Stomach smooth muscle (tissue), 2 donors: ENCODE measurements at regions not wholly inside any gene's neighbourhood (a gene's known extent, or its start where the extent isn't known, plus 50 kb on each side); places are given as distances from the start of the nearest gene placed in this dataset.

ENCODE experiments used
- H3K27ac ChIP-seq: one replicate; pipeline ENCODE4 v1.7.0; 2013; ENCODE audit warnings: mild to moderate bottlenecking, low read length, inconsistent platforms
- H3K27me3 ChIP-seq, 2 donors: one replicate each; pipeline ENCODE4 v1.7.0; 2013; ENCODE audit warnings: low read length in 2 of 2; ENCODE audit not compliant: insufficient read depth in 2 of 2, control insufficient read depth in 1 of 2
- H3K36me3 ChIP-seq, 2 donors: one replicate each; pipeline ENCODE4 v1.7.0; 2013; ENCODE audit warnings: low read length in 2 of 2; ENCODE audit not compliant: control insufficient read depth in 2 of 2, insufficient read depth in 2 of 2
- H3K4me1 ChIP-seq: one replicate; pipeline ENCODE4 v1.7.0; 2013; ENCODE audit warnings: low read length; ENCODE audit not compliant: control insufficient read depth, insufficient read depth
- H3K4me3 ChIP-seq, 2 donors: one replicate each; pipeline ENCODE4 v1.7.0; 2013; ENCODE audit warnings: low read length in 2 of 2
- H3K9ac ChIP-seq, 2 donors: one replicate each; pipeline ENCODE4 v1.7.0; 2013; ENCODE audit warnings: low read length in 2 of 2, mild to moderate bottlenecking in 1 of 2
- H3K9me3 ChIP-seq, 2 donors: one replicate each; pipeline ENCODE4 v1.7.0; 2013; ENCODE audit warnings: low read length in 2 of 2; ENCODE audit not compliant: control insufficient read depth in 2 of 2
- donor health status: healthy.
- donor health status: Pancreatic carcinoma.

DNA sequence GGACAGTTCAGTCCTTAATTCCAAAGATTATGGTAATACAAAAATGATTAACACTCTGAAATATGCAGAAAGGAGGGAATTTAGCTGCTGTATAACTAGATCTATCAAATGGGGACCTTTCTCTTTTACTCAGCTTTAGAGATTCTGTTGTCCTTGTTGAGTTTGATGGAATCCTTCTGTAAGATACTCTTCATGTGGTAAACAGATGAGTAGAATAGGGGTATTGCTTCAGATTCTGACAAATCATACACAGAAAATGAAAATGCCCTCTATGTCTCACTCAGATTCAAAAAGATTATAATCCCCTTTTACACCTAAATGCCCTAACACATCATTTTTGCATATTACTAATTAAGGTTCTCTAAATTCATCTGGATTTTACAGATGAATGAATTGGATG lies 50.7 kb downstream of the ARHGAP35 start:
- H3K4me1 ChIP-seq: no peaks in the 10 kb centered on the region
- H3K27me3 ChIP-seq: no peaks in the 10 kb centered on the region
- no peaks in the 10 kb centered on the region for H3K36me3 ChIP-seq
- no peak overlapping the region for H3K9ac ChIP-seq
- no peak overlapping the region for H3K4me3 ChIP-seq
- no peaks in the 10 kb centered on the region for H3K9me3 ChIP-seq
- no peak overlapping the region for H3K27ac ChIP-seq

- Histone ChIP-seq H3K4me3 (no peak overlapping the region), H3K4me1 (no peaks in the 10 kb centered on the region), H3K9ac (no peak overlapping the region), H3K27ac (no peak overlapping the region), H3K36me3 (no peaks in the 10 kb centered on the region), H3K27me3 (no peaks in the 10 kb centered on the region), H3K9me3 (no peaks in the 10 kb centered on the region)
These were observed 52.5 kb downstream of the ARHGAP35 start for GRCh38 chr19:46913198-46913851.

DNA sequence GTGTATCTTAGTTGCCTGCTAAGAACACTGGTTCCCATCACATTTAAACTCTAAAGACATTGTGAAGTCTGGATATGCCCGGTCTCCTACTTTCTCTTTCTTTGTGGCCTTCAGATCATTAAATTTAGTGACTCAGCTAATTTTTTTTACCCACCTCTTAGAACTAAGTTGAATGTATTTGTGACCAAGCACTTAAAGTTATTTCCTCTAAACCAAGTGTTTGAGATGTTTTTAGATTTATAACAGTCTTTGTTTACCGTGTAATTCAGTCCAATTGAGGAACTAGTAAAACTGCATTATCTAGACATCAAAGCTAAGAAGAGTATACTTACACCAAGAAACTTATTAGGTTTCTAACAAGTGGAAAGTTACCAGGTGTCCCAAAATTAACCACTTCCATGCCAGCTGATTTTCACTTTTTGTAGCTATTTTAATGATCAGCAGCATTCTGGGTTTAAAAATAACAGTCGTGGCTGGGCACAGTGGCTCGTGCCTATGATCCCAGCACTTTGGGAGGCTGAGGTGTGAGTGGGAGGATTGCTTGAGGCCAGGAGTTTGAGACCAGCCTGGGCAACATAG lies 53.1 kb downstream of the ARHGAP35 start:
- Histone ChIP-seq H3K4me3 (no peak overlapping the region), H3K36me3 (peaks cover 5 to 6% of the 10 kb centered on the region in 2 donors), H3K4me1 (no peaks in the 10 kb centered on the region), H3K9me3 (no peaks in the 10 kb centered on the region), H3K9ac (no peak overlapping the region), H3K27ac (no peak overlapping the region), H3K27me3 (no peaks in the 10 kb centered on the region)

GRCh38 chr19:46915386-46915785 lies 54.6 kb downstream of the ARHGAP35 start:
- Histone ChIP-seq H3K27ac (no peak overlapping the region), H3K36me3 (peaks cover 13 to 19% of the 10 kb centered on the region in 2 donors), H3K4me1 (no peaks in the 10 kb centered on the region), H3K9ac (no peak overlapping the region), H3K9me3 (no peaks in the 10 kb centered on the region), H3K27me3 (no peaks in the 10 kb centered on the region), H3K4me3 (no peak overlapping the region)

DNA sequence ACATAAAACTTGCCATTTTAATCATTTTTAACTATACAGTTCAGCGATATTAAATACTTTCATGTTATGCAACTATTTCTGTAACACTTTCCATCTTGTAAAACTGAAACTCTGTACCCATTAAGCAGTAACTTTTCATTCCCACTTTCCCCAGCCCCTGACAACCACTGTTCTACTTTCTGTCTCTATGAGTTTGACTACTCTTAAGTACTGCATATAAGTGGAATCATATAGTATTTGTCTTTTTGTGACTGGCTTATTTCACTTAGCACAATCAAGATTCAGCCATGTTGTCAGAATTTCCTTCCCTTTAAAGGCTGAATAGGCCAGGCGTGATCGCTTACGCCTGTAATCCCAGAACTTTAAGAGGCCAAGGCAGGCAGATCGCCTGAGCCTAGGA lies 56.2 kb downstream of the ARHGAP35 start:
- Histone ChIP-seq H3K4me3 (no peak overlapping the region), H3K9ac (no peak overlapping the region), H3K4me1 (no peaks in the 10 kb centered on the region), H3K27me3 (no peaks in the 10 kb centered on the region), H3K27ac (no peak overlapping the region), H3K36me3 (peaks cover 21 to 32% of the 10 kb centered on the region in 2 donors), H3K9me3 (no peaks in the 10 kb centered on the region)

DNA sequence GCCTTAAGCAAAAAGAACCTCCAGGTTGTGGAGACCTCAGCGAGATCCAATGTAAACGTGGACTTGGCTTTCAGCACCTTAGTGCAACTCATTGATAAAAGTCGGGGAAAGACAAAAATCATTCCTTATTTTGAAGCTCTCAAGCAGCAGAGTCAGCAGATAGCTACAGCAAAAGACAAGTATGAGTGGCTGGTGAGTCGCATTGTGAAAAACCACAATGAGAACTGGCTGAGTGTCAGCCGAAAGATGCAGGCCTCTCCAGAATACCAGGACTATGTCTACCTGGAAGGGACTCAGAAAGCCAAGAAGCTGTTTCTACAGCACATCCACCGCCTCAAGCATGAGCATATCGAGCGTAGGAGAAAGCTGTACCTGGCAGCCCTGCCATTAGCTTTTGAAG lies 58.5 kb downstream of the ARHGAP35 start:
- H3K4me3 ChIP-seq: no peak overlapping the region
- peaks cover 25 to 37% of the 10 kb centered on the region in 2 donors for H3K36me3 ChIP-seq
- no peak overlapping the region for H3K27ac ChIP-seq
- H3K9me3 ChIP-seq: no peaks in the 10 kb centered on the region
- H3K4me1 ChIP-seq: peaks cover 2% of the 10 kb centered on the region
- H3K9ac ChIP-seq: no peak overlapping the region
- H3K27me3 ChIP-seq: no peaks in the 10 kb centered on the region

DNA sequence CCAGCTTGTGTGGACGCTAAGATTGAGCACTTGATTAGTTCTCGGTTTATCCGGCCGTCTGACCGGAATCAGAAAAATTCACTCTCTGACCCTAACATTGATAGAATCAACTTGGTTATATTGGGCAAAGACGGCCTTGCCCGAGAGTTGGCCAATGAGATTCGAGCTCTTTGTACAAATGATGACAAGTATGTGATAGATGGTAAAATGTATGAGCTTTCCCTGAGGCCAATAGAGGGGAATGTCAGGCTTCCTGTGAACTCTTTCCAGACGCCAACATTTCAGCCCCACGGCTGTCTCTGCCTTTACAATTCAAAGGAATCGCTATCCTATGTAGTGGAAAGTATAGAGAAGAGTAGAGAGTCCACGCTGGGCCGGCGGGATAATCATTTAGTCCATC lies 59.6 kb downstream of the ARHGAP35 start:
- Histone ChIP-seq H3K9me3 (no peaks in the 10 kb centered on the region), H3K36me3 (peaks cover 25 to 37% of the 10 kb centered on the region in 2 donors), H3K4me1 (peaks cover 12% of the 10 kb centered on the region), H3K4me3 (no peak overlapping the region), H3K27ac (no peak overlapping the region), H3K9ac (no peak overlapping the region), H3K27me3 (no peaks in the 10 kb centered on the region)

DNA sequence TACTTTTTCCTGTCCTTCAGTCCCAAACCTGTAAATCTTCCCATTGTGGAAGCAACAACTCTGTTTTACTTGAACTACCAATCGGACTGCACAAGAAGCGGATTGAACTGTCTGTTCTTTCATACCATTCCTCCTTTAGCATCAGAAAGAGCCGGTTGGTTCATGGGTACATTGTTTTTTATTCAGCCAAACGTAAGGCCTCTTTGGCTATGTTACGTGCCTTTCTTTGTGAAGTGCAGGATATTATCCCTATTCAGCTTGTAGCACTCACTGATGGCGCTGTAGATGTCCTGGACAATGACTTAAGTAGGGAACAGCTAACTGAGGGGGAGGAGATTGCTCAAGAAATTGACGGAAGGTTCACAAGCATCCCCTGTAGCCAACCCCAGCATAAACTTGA lies 60.3 kb downstream of the ARHGAP35 start:
- Histone ChIP-seq H3K36me3 (peaks cover 25 to 37% of the 10 kb centered on the region in 2 donors), H3K4me3 (no peak overlapping the region), H3K9ac (no peak overlapping the region), H3K4me1 (peaks cover 17% of the 10 kb centered on the region), H3K27ac (no peak overlapping the region), H3K27me3 (no peaks in the 10 kb centered on the region), H3K9me3 (no peaks in the 10 kb centered on the region)

DNA sequence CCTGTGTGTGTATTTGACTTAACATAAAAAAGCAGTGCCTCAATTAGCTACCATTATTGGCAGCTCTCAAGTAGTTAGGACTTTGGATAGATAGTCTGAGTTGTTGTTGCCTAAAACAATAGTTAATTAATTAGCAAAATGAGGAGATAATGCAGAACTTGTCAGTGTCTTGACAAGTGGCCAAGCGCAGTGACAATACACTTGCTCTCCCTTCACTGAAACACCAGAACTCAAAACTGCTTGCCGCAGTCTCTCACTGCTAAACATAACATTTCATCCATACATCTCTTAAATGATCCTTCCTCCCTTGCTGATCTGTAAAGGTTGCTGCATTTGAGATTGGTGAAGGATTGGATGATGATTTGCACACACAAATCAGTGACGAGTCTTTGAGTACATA lies 61.7 kb downstream of the ARHGAP35 start:
- H3K9me3 ChIP-seq: no peaks in the 10 kb centered on the region
- no peak overlapping the region for H3K27ac ChIP-seq
- H3K36me3 ChIP-seq: peaks cover 25 to 39% of the 10 kb centered on the region in 2 donors
- H3K9ac ChIP-seq: no peak overlapping the region
- H3K4me3 ChIP-seq: no peak overlapping the region
- no peaks in the 10 kb centered on the region for H3K27me3 ChIP-seq
- H3K4me1 ChIP-seq: peaks cover 27% of the 10 kb centered on the region

GRCh38 chr19:46924874-46925547 lies 64.2 kb downstream of the ARHGAP35 start:
- peak overlapping the region; percentile 37 for H3K27ac ChIP-seq
- H3K36me3 ChIP-seq: peaks cover 14 to 23% of the 10 kb centered on the region in 2 donors
- no peaks in the 10 kb centered on the region for H3K27me3 ChIP-seq
- H3K9ac ChIP-seq: no peak overlapping the region
- no peaks in the 10 kb centered on the region for H3K9me3 ChIP-seq
- peak overlapping the region in 1 of 2 donors; percentile 8 for H3K4me3 ChIP-seq
- peaks cover 39% of the 10 kb centered on the region for H3K4me1 ChIP-seq

DNA sequence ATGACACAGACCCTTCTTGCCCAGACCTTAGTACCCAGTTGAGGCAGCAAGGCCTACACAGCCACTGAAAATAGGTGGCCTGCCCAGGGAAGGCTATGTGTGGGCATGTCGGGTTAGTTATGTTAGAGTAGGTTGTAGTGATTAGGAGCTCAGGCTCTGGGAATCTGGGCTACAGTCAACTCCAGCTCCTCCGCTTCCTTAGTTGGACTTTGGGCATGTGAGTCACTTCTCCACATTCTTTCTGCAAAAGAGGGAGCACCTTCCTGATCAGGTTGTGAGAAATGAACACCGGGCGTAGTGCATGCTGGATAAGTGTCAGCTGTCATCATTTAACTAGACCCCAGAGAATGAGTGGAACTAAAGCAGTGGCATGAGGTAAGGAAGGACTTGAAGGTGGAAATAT lies 64.8 kb downstream of the ARHGAP35 start:
- Histone ChIP-seq H3K9ac (no peak overlapping the region), H3K27me3 (no peaks in the 10 kb centered on the region), H3K36me3 (peaks cover 10 to 18% of the 10 kb centered on the region in 2 donors), H3K4me3 (peak overlapping the region in 1 of 2 donors; percentile 15), H3K4me1 (peaks cover 39% of the 10 kb centered on the region), H3K27ac (peak overlapping the region; percentile 37), H3K9me3 (no peaks in the 10 kb centered on the region)
